ENCODE measurements at regions not wholly inside any gene's neighbourhood (a gene's known extent, or its start where the extent isn't known, plus 50 kb on each side); places are given as distances from the start of the nearest gene placed in this dataset.
"Not testable (repeated sequence)": the region's sequence is repeated elsewhere in the genome, so short reads cannot be mapped to it uniquely, and the experiment has no call there.

DNA sequence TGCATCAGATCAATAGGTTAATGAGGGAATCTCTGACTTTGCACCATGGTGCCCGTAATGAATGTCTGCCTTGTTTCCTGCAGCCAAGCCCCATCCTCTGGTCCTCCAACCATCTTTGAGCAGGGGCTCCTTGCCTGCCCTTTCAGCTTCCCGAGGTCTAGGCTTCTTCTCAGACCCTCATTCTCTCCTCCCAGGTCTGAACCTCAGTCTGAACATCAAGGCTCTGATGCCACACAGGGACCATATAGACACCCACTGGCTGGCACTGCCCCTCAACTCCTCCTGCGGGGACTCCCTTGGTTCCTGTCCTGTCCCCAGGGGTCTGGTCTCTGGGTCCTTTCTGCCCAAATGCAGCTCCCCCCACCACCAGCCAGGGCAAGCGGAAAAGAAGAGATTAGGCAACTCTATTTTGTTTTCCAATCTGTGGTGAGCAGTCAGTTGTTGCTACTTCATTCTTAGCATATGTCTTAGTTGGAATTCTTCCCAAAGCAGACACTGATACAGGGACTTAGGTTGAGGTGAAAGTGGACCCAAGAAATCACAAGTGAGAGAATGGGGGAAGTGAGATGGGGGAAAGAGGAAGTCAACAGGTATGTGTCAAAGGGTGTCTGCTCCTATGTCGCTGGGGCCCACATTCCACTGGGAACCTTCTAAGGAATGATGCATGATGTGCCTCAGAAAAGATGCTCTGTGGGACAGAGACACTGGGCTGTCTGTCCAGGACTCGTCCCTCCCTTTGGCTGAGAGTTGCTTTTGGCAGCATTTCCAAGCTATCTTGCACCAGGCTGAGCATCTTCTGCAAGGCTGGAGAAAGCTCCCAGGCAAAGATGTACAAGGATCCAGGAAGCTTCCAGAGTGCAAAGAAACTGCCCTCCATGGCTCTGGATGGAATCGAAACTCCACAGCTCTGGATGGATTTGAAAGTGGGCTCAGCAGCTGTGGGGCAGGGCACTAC lies 1096.5 kb upstream of the TMEM132C start:
- no peak overlapping the region for H3K27ac ChIP-seq
- no peak for TF ChIP-seq ZFX (IDR thresholded peaks at IDR 0.05)
- TF ChIP-seq, protein P1, sequence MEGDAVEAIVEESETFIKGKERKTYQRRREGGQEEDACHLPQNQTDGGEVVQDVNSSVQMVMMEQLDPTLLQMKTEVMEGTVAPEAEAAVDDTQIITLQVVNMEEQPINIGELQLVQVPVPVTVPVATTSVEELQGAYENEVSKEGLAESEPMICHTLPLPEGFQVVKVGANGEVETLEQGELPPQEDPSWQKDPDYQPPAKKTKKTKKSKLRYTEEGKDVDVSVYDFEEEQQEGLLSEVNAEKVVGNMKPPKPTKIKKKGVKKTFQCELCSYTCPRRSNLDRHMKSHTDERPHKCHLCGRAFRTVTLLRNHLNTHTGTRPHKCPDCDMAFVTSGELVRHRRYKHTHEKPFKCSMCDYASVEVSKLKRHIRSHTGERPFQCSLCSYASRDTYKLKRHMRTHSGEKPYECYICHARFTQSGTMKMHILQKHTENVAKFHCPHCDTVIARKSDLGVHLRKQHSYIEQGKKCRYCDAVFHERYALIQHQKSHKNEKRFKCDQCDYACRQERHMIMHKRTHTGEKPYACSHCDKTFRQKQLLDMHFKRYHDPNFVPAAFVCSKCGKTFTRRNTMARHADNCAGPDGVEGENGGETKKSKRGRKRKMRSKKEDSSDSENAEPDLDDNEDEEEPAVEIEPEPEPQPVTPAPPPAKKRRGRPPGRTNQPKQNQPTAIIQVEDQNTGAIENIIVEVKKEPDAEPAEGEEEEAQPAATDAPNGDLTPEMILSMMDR (conservative IDR thresholded peaks at IDR 0.05), result no peak

DNA sequence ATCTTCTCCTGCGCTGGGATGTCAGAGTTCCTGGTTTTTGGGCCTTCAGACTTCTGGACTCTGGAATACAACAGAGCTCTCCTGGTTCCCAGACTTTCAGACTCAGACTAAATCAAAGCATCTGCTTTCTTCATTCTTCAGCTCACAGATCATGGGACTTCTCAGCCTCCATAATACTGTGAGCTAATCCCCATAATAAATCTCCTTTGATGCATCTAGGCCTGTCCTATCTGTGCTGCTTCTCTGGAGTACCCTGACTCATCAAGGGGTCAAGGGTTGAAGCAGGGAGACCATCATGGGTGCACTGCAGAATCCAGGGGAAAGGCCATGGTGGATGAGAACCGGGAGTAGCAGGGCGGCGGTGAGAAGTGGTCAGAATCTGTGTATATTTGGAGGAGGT lies 1094.1 kb upstream of the TMEM132C start:
- no peak overlapping the region for H3K27ac ChIP-seq
- TF ChIP-seq, protein P1 (conservative IDR thresholded peaks at IDR 0.05), result no peak
- no peak for TF ChIP-seq ZFX (IDR thresholded peaks at IDR 0.05)

DNA sequence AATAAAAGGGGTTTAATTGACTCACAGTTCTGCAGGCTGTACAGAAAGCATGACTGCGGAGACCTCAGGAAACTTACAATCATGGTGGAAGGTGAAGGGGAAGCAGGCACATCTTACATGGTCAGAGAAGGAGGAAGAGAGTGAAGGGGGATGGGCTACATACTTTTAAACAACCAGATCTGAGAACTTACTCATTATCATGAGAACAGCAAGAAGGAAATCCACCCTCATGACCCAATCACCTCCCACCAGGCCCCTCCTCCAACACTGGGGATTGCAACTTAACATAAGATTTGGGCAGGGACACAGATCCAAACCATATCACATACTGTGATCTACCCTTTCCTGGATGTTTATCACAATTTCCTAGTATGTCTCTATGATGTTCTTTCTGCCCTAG lies 1093.0 kb upstream of the TMEM132C start:
- not testable (repeated sequence) for H3K27ac ChIP-seq

DNA sequence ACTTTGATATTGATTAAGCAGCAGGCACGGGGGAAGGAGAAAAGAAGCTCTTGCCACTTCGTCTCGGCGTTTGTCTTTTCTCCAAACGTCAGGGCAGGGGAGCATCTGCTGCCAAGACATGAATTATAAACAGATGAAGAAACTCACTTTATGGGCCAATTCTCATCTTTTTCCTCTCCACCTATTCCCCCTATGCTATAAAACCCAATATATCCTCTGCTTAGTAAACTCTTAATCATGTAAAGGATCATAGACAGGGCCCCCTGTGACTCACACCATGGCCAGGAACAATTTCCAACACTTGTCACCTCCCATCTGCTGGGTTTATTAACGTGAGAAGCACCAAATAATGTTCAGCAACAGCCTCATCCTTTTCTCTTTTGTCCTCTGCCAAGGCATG lies 1092.1 kb upstream of the TMEM132C start:
- no peak overlapping the region for H3K27ac ChIP-seq
- TF ChIP-seq, protein P1 (conservative IDR thresholded peaks at IDR 0.05), result no peak
- no peak for TF ChIP-seq ZFX (IDR thresholded peaks at IDR 0.05)

DNA sequence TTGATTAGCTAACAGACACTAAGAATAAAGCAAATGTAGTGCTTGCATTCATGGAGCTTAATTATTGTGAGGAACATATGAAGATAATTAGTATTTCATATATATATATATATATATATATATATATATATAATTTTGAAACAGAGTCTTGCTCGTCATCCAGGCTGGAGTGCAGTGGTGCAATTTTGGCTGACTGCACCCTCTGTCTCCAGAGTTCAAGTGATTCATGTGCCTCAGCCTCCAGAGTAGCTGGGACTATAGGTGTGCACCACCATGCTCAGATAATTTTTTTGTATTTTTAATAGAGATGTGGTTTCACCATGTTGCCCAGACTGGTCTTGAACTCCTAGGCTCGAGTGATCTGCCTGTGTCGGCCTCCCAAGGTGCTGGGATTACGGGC lies 1091.6 kb upstream of the TMEM132C start:
- no peak overlapping the region for H3K27ac ChIP-seq

DNA sequence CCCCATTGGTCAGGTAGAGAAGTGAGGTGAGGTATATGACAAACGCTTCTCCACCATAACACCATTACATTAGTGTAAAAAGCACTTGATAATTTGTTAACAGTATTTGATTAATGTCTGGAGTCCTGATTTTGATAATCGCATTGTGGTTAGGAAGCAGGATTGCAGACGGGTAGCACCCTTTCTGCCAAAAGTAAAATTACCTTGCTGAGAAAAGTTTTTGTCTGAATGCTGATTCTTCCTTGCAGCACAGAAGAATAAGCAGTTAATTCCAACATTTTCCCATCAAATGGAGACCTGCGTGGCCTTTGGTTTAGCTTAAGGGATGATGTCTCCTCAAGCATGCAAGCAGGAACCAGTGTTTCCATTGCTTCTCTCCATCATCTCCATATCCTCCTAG lies 1090.2 kb upstream of the TMEM132C start:
- TF ChIP-seq, protein P1 (conservative IDR thresholded peaks at IDR 0.05), result no peak
- TF ChIP-seq ZFX (IDR thresholded peaks at IDR 0.05), result no peak

More for the DNA sequence above, 1091.6 kb upstream of the TMEM132C start:
- no peak for TF ChIP-seq ZFX (IDR thresholded peaks at IDR 0.05)
- TF ChIP-seq, protein P1 (conservative IDR thresholded peaks at IDR 0.05), result no peak

DNA sequence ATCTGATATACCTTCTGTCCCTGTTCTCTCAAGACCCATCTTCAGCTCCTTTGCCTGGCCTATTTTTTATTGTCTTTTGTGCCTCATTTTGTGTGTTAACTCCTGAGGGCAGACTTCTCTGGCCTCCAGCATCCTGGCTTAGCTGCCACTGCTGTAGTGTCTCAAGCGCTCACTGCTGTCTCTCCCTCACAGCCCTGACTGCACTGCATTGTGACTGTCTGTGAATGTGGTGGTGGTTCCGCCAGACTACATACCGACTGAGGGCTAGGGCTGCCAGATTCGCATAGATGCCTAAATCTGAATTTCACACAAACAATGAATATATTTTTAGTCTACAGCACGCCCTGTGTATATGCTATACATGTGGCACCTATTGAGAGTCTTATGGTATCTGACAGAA lies 1088.9 kb upstream of the TMEM132C start:
- TF ChIP-seq, protein P1 (conservative IDR thresholded peaks at IDR 0.05), result no peak
- TF ChIP-seq ZFX (IDR thresholded peaks at IDR 0.05), result no peak
- no peak overlapping the region for H3K27ac ChIP-seq

More for the DNA sequence above, 1090.2 kb upstream of the TMEM132C start:
- H3K27ac ChIP-seq, result no peak overlapping the region
